ENCODE measurements at regions not wholly inside any gene's neighbourhood (a gene's known extent, or its start where the extent isn't known, plus 50 kb on each side); places are given as distances from the start of the nearest gene placed in this dataset.
"Not testable (repeated sequence)": the region's sequence is repeated elsewhere in the genome, so short reads cannot be mapped to it uniquely, and the experiment has no call there.

GRCh38 chr1:182261655-182262054, 129.9 kb downstream of the GLUL start:
- no peak for DNase-seq (ENCODE audit: low read depth in 2 of 2)

- no peak for DNase-seq (ENCODE audit: low read depth in 2 of 2)
These were observed 131.1 kb downstream of the GLUL start for GRCh38 chr1:182260516-182260915.

GRCh38 chr1:182259968-182260367, 131.6 kb downstream of the GLUL start:
- DNase-seq (ENCODE audit: low read depth in 2 of 2): no peak

GRCh38 chr1:182259229-182259872, 132.2 kb downstream of the GLUL start:
- peak in 1 of 2 donors; percentile 2 for DNase-seq (ENCODE audit: low read depth in 2 of 2)

- DNase-seq (ENCODE audit: low read depth in 2 of 2): no peak
These were observed 134.1 kb downstream of the GLUL start for GRCh38 chr1:182257369-182258063.

- DNase-seq (ENCODE audit: low read depth in 2 of 2): no peak
These were observed 134.7 kb downstream of the GLUL start for GRCh38 chr1:182256931-182257330.

GRCh38 chr1:182255494-182255893, 136.1 kb downstream of the GLUL start:
- DNase-seq (ENCODE audit: low read depth in 2 of 2): no peak

- no peak for DNase-seq (ENCODE audit: low read depth in 2 of 2)
These were observed 138.2 kb downstream of the GLUL start for GRCh38 chr1:182253319-182253860.

- DNase-seq (ENCODE audit: low read depth in 2 of 2): no peak
These were observed 140.0 kb downstream of the GLUL start for GRCh38 chr1:182251561-182251960.

- DNase-seq (ENCODE audit: low read depth in 2 of 2): no peak
These were observed 142.4 kb downstream of the GLUL start for GRCh38 chr1:182249201-182249676.

GRCh38 chr1:182248721-182249120, 142.9 kb downstream of the GLUL start:
- DNase-seq (ENCODE audit: low read depth in 2 of 2): no peak

- not testable (repeated sequence) for DNase-seq (ENCODE audit: low read depth in 2 of 2)
These were observed 143.8 kb downstream of the GLUL start for GRCh38 chr1:182247813-182248212.

GRCh38 chr1:182246783-182247182, 144.8 kb downstream of the GLUL start:
- no peak for DNase-seq (ENCODE audit: low read depth in 2 of 2)

- no peak for DNase-seq (ENCODE audit: low read depth in 2 of 2)
These were observed 146.6 kb downstream of the GLUL start for GRCh38 chr1:182245040-182245439.

GRCh38 chr1:182244451-182244850, 147.1 kb downstream of the GLUL start:
- DNase-seq (ENCODE audit: low read depth in 2 of 2): no peak

GRCh38 chr1:182242641-182243040, 148.9 kb downstream of the GLUL start:
- no peak for DNase-seq (ENCODE audit: low read depth in 2 of 2)

- no peak for DNase-seq (ENCODE audit: low read depth in 2 of 2)
These were observed 151.5 kb downstream of the GLUL start for GRCh38 chr1:182240085-182240484.

GRCh38 chr1:182238421-182238820, 153.2 kb downstream of the GLUL start:
- DNase-seq (ENCODE audit: low read depth in 2 of 2): no peak

- DNase-seq (ENCODE audit: low read depth in 2 of 2): no peak
These were observed 154.3 kb downstream of the GLUL start for GRCh38 chr1:182237329-182237728.

- DNase-seq (ENCODE audit: low read depth in 2 of 2): no peak
These were observed 154.9 kb downstream of the GLUL start for GRCh38 chr1:182236651-182237077.

- peak in 1 of 2 donors; percentile 7 for DNase-seq (ENCODE audit: low read depth in 2 of 2)
These were observed 155.5 kb downstream of the GLUL start for GRCh38 chr1:182235952-182236650.

GRCh38 chr1:182235604-182235951, 156.0 kb downstream of the GLUL start:
- no peak for DNase-seq (ENCODE audit: low read depth in 2 of 2)

Data from lung microvascular endothelial cell (primary cell).